ENCODE measurements at regions not wholly inside any gene's neighbourhood (a gene's known extent, or its start where the extent isn't known, plus 50 kb on each side); places are given as distances from the start of the nearest gene placed in this dataset.

DNA sequence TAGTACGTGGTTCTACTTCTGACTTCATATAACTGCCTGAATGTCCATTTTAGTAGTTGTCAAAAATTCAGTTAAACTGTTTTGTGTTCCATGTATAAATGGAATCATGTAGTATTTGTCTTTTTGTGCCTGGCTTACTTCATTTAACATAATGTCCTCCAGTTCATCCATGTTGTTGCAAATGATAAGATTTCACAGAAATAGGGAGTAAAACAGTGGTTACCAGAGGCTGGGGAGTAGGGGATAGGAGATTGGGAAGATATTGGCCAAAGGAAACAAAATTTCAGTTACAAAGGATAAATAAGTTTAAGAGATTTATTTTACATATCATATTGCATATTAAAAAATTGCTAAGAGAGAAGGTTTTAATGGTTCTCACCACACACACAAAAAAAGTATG lies 425.0 kb upstream of the MEF2C start:
- Histone ChIP-seq H4K91ac (replicated peaks; ENCODE audit: insufficient read length, low read length) (no peak overlapping the region), H3K56ac (replicated peaks; ENCODE audit: insufficient read length, low read depth, low read length) (no peak overlapping the region), H4K20me1 (replicated peaks in 1 of 2; ENCODE audit: control insufficient read depth in 1 of 2, insufficient read depth in 2 of 2, low read length in 2 of 2) (no peaks in the 10 kb centered on the region), H3K4ac (replicated peaks; ENCODE audit: insufficient read length, low read depth, low read length) (no peak overlapping the region), H3K4me3 (ENCODE audit: extremely low read depth in 1 of 4, insufficient read depth in 2 of 4, low read depth in 3 of 4, low read length in 4 of 4) (no peak overlapping the region), H2BK20ac (ENCODE audit: low read length) (no peak overlapping the region), H2AFZ (ENCODE audit: low read length) (no peak overlapping the region), H3K36me3 (ENCODE audit: control insufficient read depth in 2 of 4, insufficient read depth in 4 of 4, low read length in 3 of 4) (no peaks in the 10 kb centered on the region), H3K4me1 (replicated peaks in 1 of 4; ENCODE audit: control insufficient read depth in 3 of 4, insufficient read depth in 4 of 4, low read length in 3 of 4) (peaks cover 0 to 3% (median 0%) of the 10 kb centered on the region in 4 experiments; a peak in 1 of 7 replicates), H2AK5ac (ENCODE audit: low read depth, low read length) (no peak overlapping the region), H2BK5ac (ENCODE audit: low read depth, low read length) (no peak overlapping the region), H3K23ac (ENCODE audit: insufficient read length) (no peak overlapping the region), H3K23me2 (ENCODE audit: low read depth, low read length) (no peaks in the 10 kb centered on the region), H2BK120ac (replicated peaks; ENCODE audit: low read depth, low read length) (no peak overlapping the region), H3K14ac (ENCODE audit: insufficient read length) (no peak overlapping the region), H4K8ac (ENCODE audit: extremely low read depth, insufficient read depth, low read length) (no peak overlapping the region), H3K27ac (ENCODE audit: low read depth, low read length) (no peak overlapping the region), H3K27me3 (replicated peaks in 1 of 4; ENCODE audit: control insufficient read depth in 3 of 4, extremely low read depth in 1 of 4, insufficient read depth in 3 of 4, low read length in 3 of 4) (no peaks in the 10 kb centered on the region), H2BK15ac (ENCODE audit: low read length) (no peak overlapping the region), H3K79me2 (ENCODE audit: control insufficient read depth in 1 of 2, insufficient read depth in 2 of 2, low read length in 2 of 2) (no peaks in the 10 kb centered on the region), H2BK12ac (ENCODE audit: low read depth, low read length) (no peak overlapping the region), H4K5ac (ENCODE audit: insufficient read length, low read depth, low read length) (no peak overlapping the region), H3K79me1 (ENCODE audit: low read depth, low read length) (no peaks in the 10 kb centered on the region), H3K18ac (ENCODE audit: extremely low read depth, low read length) (no peak overlapping the region), H3K4me2 (ENCODE audit: insufficient read depth in 1 of 2, low read depth in 2 of 2, low read length in 2 of 2) (no peak overlapping the region), H3K9ac (replicated peaks in 1 of 4; ENCODE audit: extremely low read depth in 1 of 4, low read depth in 3 of 4, low read length in 3 of 4) (no peak overlapping the region), H3K9me3 (ENCODE audit: insufficient read depth in 2 of 2, low read depth in 1 of 2, low read length in 1 of 2) (no peaks in the 10 kb centered on the region)
- FAIRE-seq: no peak
- no peak for TF ChIP-seq POU5F1 (IDR thresholded peaks at IDR 0.05; ENCODE audit: low read depth, low read length)
- TF ChIP-seq TAF7 (optimal IDR thresholded peaks at IDR 0.05; ENCODE audit: borderline replicate concordance, low read depth, low read length): no peak
- no peak for TF ChIP-seq SIN3A (conservative IDR thresholded peaks at IDR 0.05 in 1 of 2, IDR thresholded peaks at IDR 0.05 in 1 of 2; ENCODE audit: low read depth in 1 of 2, low read length in 2 of 2)
- no peak for TF ChIP-seq POLR2AphosphoS5 (IDR thresholded peaks at IDR 0.05; ENCODE audit: low read depth, low read length)
- TF ChIP-seq, protein P1, sequence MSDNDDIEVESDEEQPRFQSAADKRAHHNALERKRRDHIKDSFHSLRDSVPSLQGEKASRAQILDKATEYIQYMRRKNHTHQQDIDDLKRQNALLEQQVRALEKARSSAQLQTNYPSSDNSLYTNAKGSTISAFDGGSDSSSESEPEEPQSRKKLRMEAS (IDR thresholded peaks at IDR 0.05): no peak
- no peak for TF ChIP-seq ASH2L (IDR thresholded peaks at IDR 0.05; ENCODE audit: low read length)
- no peak for TF ChIP-seq SUZ12 (IDR thresholded peaks at IDR 0.05; ENCODE audit: low read length)
- no peak for TF ChIP-seq RNF2 (IDR thresholded peaks at IDR 0.05; ENCODE audit: borderline replicate concordance, low read depth, low read length, missing control alignments, poor library complexity, severe bottlenecking)
- no peak for DNase-seq (ENCODE audit: low read depth in 1 of 2, low spot score in 2 of 2)
- ChIA-PET CTCF (ENCODE audit: partially characterized antibody) (no interaction called here), POLR2A (ENCODE audit: partially characterized antibody) (no interaction called here)
- WGBS, 2 experiments (ENCODE audit: extremely low coverage in 1 of 2, insufficient coverage in 1 of 2, insufficient read length in 1 of 2, insufficient replicate concordance in 2 of 2, low coverage in 1 of 2, low lambda C conversion rate in 2 of 2, missing lambda C conversion rate in 1 of 2): 94% methylated on average over 1 of the region's 1 CpG; no CpG with 5 or more reads in 1 of the 2 experiments
